ENCODE measurements at regions not wholly inside any gene's neighbourhood (a gene's known extent, or its start where the extent isn't known, plus 50 kb on each side); places are given as distances from the start of the nearest gene placed in this dataset.

GRCh38 chr13:30359991-30360390 is 52.6 kb upstream of the KATNAL1 start:
- no peak overlapping the region for H3K27ac ChIP-seq (ENCODE audit: low read depth, low read length)
- H3K27me3 ChIP-seq (ENCODE audit: control insufficient read depth, insufficient read depth, low read length): no peaks in the 10 kb centered on the region
- DNase-seq (ENCODE audit: low read depth, low spot score): no peak
- H3K4me3 ChIP-seq (ENCODE audit: low read depth, low read length): no peak overlapping the region
- CTCF ChIA-PET: no interaction called here
- no peaks in the 10 kb centered on the region for H3K9me3 ChIP-seq (ENCODE audit: control insufficient read depth, insufficient read depth, low read length)
- POLR2A ChIA-PET: no interaction called here
- no peak for TF ChIP-seq CTCF (IDR thresholded peaks at IDR 0.05; ENCODE audit: low read depth, low read length)

- Histone ChIP-seq H3K27me3 (ENCODE audit: control insufficient read depth, insufficient read depth, low read length) (no peaks in the 10 kb centered on the region), H3K9me3 (ENCODE audit: control insufficient read depth, insufficient read depth, low read length) (no peaks in the 10 kb centered on the region), H3K4me3 (ENCODE audit: low read depth, low read length) (no peak overlapping the region), H3K27ac (ENCODE audit: low read depth, low read length) (no peak overlapping the region)
- CTCF ChIA-PET: no interaction called here
- no peak for TF ChIP-seq CTCF (IDR thresholded peaks at IDR 0.05; ENCODE audit: low read depth, low read length)
- POLR2A ChIA-PET: no interaction called here
- no peak for DNase-seq (ENCODE audit: low read depth, low spot score)
These were observed 53.2 kb upstream of the KATNAL1 start for GRCh38 chr13:30360586-30360985.

GRCh38 chr13:30362005-30362788 is 54.8 kb upstream of the KATNAL1 start:
- no peak for DNase-seq (ENCODE audit: low read depth, low spot score)
- Histone ChIP-seq H3K9me3 (ENCODE audit: control insufficient read depth, insufficient read depth, low read length) (no peaks in the 10 kb centered on the region), H3K27me3 (ENCODE audit: control insufficient read depth, insufficient read depth, low read length) (no peaks in the 10 kb centered on the region), H3K27ac (ENCODE audit: low read depth, low read length) (no peak overlapping the region), H3K4me3 (ENCODE audit: low read depth, low read length) (no peak overlapping the region)
- ChIA-PET CTCF (interaction anchor here (0.6 to 1.5 kb wide), 2 partner anchors 130 to 229 kb away, joined by 4 to 5 read pairs; no protein-coding TSS in a partner anchor), POLR2A (interaction anchor here (0.7 kb wide), 1 partner anchor 12 kb away, joined by 4 read pairs; no protein-coding TSS in a partner anchor)
- no peak for TF ChIP-seq CTCF (IDR thresholded peaks at IDR 0.05; ENCODE audit: low read depth, low read length)

- no peak overlapping the region for H3K27ac ChIP-seq (ENCODE audit: low read depth, low read length)
- TF ChIP-seq CTCF (IDR thresholded peaks at IDR 0.05; ENCODE audit: low read depth, low read length): no peak
- POLR2A ChIA-PET: no interaction called here
- H3K4me3 ChIP-seq (ENCODE audit: low read depth, low read length): no peak overlapping the region
- H3K27me3 ChIP-seq (ENCODE audit: control insufficient read depth, insufficient read depth, low read length): no peaks in the 10 kb centered on the region
- no peak for DNase-seq (ENCODE audit: low read depth, low spot score)
- H3K9me3 ChIP-seq (ENCODE audit: control insufficient read depth, insufficient read depth, low read length): no peaks in the 10 kb centered on the region
- CTCF ChIA-PET: interaction anchor here (0.6 to 1.5 kb wide), 2 partner anchors 130 to 230 kb away, joined by 4 to 5 read pairs; no protein-coding TSS in a partner anchor
These were observed 55.5 kb upstream of the KATNAL1 start for GRCh38 chr13:30362869-30363268.

- ChIA-PET POLR2A (no interaction called here), CTCF (interaction anchor here (0.7 to 1.5 kb wide), 2 partner anchors 12 to 231 kb away, joined by 5 to 8 read pairs; no protein-coding TSS in a partner anchor)
- no peak overlapping the region for H3K4me3 ChIP-seq (ENCODE audit: low read depth, low read length)
- no peaks in the 10 kb centered on the region for H3K9me3 ChIP-seq (ENCODE audit: control insufficient read depth, insufficient read depth, low read length)
- no peak overlapping the region for H3K27ac ChIP-seq (ENCODE audit: low read depth, low read length)
- no peak for TF ChIP-seq CTCF (IDR thresholded peaks at IDR 0.05; ENCODE audit: low read depth, low read length)
- no peak for DNase-seq (ENCODE audit: low read depth, low spot score)
- H3K27me3 ChIP-seq (ENCODE audit: control insufficient read depth, insufficient read depth, low read length): no peaks in the 10 kb centered on the region
These were observed 56.4 kb upstream of the KATNAL1 start for GRCh38 chr13:30363725-30364124.

Measured in AG04450 (cell line).